ENCODE measurements at regions not wholly inside any gene's neighbourhood (a gene's known extent, or its start where the extent isn't known, plus 50 kb on each side); places are given as distances from the start of the nearest gene placed in this dataset.

GRCh38 chr2:122481244-122481622, 725.8 kb downstream of the TSN start:
- Mint-ChIP-seq H3K4me3 (no peak overlapping the region), H3K27ac (no peak overlapping the region), H3K4me1 (no peaks in the 10 kb centered on the region), H3K36me3 (no peaks in the 10 kb centered on the region), H3K9me3 (peaks cover 4% of the 10 kb centered on the region), H3K27me3 (no peaks in the 10 kb centered on the region)

GRCh38 chr2:122481717-122482116, 726.3 kb downstream of the TSN start:
- Mint-ChIP-seq H3K4me3 (no peak overlapping the region), H3K4me1 (no peaks in the 10 kb centered on the region), H3K27ac (no peak overlapping the region), H3K27me3 (no peaks in the 10 kb centered on the region), H3K36me3 (no peaks in the 10 kb centered on the region), H3K9me3 (peaks cover 4% of the 10 kb centered on the region)

- H3K9me3 Mint-ChIP-seq, result peaks cover 5% of the 10 kb centered on the region
- H3K4me1 Mint-ChIP-seq, result no peaks in the 10 kb centered on the region
- no peak overlapping the region for H3K27ac Mint-ChIP-seq
- H3K36me3 Mint-ChIP-seq, result no peaks in the 10 kb centered on the region
- H3K27me3 Mint-ChIP-seq, result peaks cover 3% of the 10 kb centered on the region
- H3K4me3 Mint-ChIP-seq, result no peak overlapping the region
Observed at GRCh38 chr2:122486086-122486485, 730.6 kb downstream of the TSN start.

GRCh38 chr2:122486705-122487415, 731.4 kb downstream of the TSN start:
- Mint-ChIP-seq H3K36me3 (no peaks in the 10 kb centered on the region), H3K27me3 (peaks cover 3% of the 10 kb centered on the region)

GRCh38 chr2:122491011-122491410, 735.6 kb downstream of the TSN start:
- Mint-ChIP-seq H3K4me1 (no peaks in the 10 kb centered on the region), H3K4me3 (no peak overlapping the region), H3K9me3 (peaks cover 30% of the 10 kb centered on the region), H3K27ac (no peak overlapping the region), H3K36me3 (no peaks in the 10 kb centered on the region), H3K27me3 (peaks cover 3% of the 10 kb centered on the region)

More at GRCh38 chr2:122486705-122487415, 731.4 kb downstream of the TSN start:
- Mint-ChIP-seq H3K4me1 (no peaks in the 10 kb centered on the region), H3K27ac (no peak overlapping the region), H3K4me3 (no peak overlapping the region), H3K9me3 (peaks cover 5% of the 10 kb centered on the region)

- Mint-ChIP-seq H3K9me3 (peaks cover 11% of the 10 kb centered on the region), H3K27me3 (peaks cover 1% of the 10 kb centered on the region), H3K4me1 (no peaks in the 10 kb centered on the region), H3K4me3 (no peak overlapping the region), H3K27ac (no peak overlapping the region), H3K36me3 (no peaks in the 10 kb centered on the region)
Observed at GRCh38 chr2:122500316-122501105, 745.1 kb downstream of the TSN start.

- H3K27ac Mint-ChIP-seq, result no peak overlapping the region
- no peak overlapping the region for H3K4me3 Mint-ChIP-seq
Observed at GRCh38 chr2:122506620-122507019, 751.2 kb downstream of the TSN start.

GRCh38 chr2:122507261-122507660, 751.8 kb downstream of the TSN start:
- no peaks in the 10 kb centered on the region for H3K27me3 Mint-ChIP-seq
- no peaks in the 10 kb centered on the region for H3K36me3 Mint-ChIP-seq
- no peaks in the 10 kb centered on the region for H3K4me1 Mint-ChIP-seq
- no peaks in the 10 kb centered on the region for H3K9me3 Mint-ChIP-seq
- no peak overlapping the region for H3K27ac Mint-ChIP-seq
- H3K4me3 Mint-ChIP-seq, result no peak overlapping the region

More at GRCh38 chr2:122506620-122507019, 751.2 kb downstream of the TSN start:
- Mint-ChIP-seq H3K9me3 (no peaks in the 10 kb centered on the region), H3K36me3 (no peaks in the 10 kb centered on the region), H3K27me3 (peaks cover 1% of the 10 kb centered on the region), H3K4me1 (no peaks in the 10 kb centered on the region)

- H3K4me3 Mint-ChIP-seq, result no peak overlapping the region
- no peaks in the 10 kb centered on the region for H3K9me3 Mint-ChIP-seq
- no peaks in the 10 kb centered on the region for H3K4me1 Mint-ChIP-seq
- H3K27ac Mint-ChIP-seq, result no peak overlapping the region
- peaks cover 1% of the 10 kb centered on the region for H3K36me3 Mint-ChIP-seq
- H3K27me3 Mint-ChIP-seq, result no peaks in the 10 kb centered on the region
Observed at GRCh38 chr2:122512091-122512490, 756.6 kb downstream of the TSN start.

- H3K9me3 Mint-ChIP-seq, result no peaks in the 10 kb centered on the region
- no peaks in the 10 kb centered on the region for H3K4me1 Mint-ChIP-seq
- H3K4me3 Mint-ChIP-seq, result no peak overlapping the region
- H3K36me3 Mint-ChIP-seq, result peaks cover 1% of the 10 kb centered on the region
- H3K27ac Mint-ChIP-seq, result no peak overlapping the region
- no peaks in the 10 kb centered on the region for H3K27me3 Mint-ChIP-seq
Observed at GRCh38 chr2:122514451-122514996, 759.1 kb downstream of the TSN start.

GRCh38 chr2:122515731-122516290, 760.4 kb downstream of the TSN start:
- H3K36me3 Mint-ChIP-seq, result peaks cover 1% of the 10 kb centered on the region
- H3K4me1 Mint-ChIP-seq, result no peaks in the 10 kb centered on the region
- H3K9me3 Mint-ChIP-seq, result no peaks in the 10 kb centered on the region
- no peak overlapping the region for H3K4me3 Mint-ChIP-seq
- no peaks in the 10 kb centered on the region for H3K27me3 Mint-ChIP-seq
- H3K27ac Mint-ChIP-seq, result no peak overlapping the region

GRCh38 chr2:122516775-122517174, 761.3 kb downstream of the TSN start:
- Mint-ChIP-seq H3K4me1 (no peaks in the 10 kb centered on the region), H3K36me3 (peaks cover 1% of the 10 kb centered on the region), H3K9me3 (no peaks in the 10 kb centered on the region), H3K27ac (no peak overlapping the region), H3K27me3 (no peaks in the 10 kb centered on the region), H3K4me3 (no peak overlapping the region)

- Mint-ChIP-seq H3K9me3 (no peaks in the 10 kb centered on the region), H3K4me1 (no peaks in the 10 kb centered on the region), H3K27ac (no peak overlapping the region), H3K27me3 (peaks cover 2% of the 10 kb centered on the region), H3K4me3 (no peak overlapping the region), H3K36me3 (no peaks in the 10 kb centered on the region)
Observed at GRCh38 chr2:122519366-122519765, 763.9 kb downstream of the TSN start.

GRCh38 chr2:122519821-122520611, 764.6 kb downstream of the TSN start:
- no peaks in the 10 kb centered on the region for H3K36me3 Mint-ChIP-seq
- H3K27ac Mint-ChIP-seq, result no peak overlapping the region
- H3K4me3 Mint-ChIP-seq, result no peak overlapping the region
- no peaks in the 10 kb centered on the region for H3K4me1 Mint-ChIP-seq
- H3K9me3 Mint-ChIP-seq, result no peaks in the 10 kb centered on the region
- H3K27me3 Mint-ChIP-seq, result peaks cover 2% of the 10 kb centered on the region

- Mint-ChIP-seq H3K27ac (no peak overlapping the region), H3K27me3 (peaks cover 2% of the 10 kb centered on the region), H3K36me3 (no peaks in the 10 kb centered on the region), H3K9me3 (peaks cover 7% of the 10 kb centered on the region), H3K4me1 (no peaks in the 10 kb centered on the region), H3K4me3 (no peak overlapping the region)
Observed at GRCh38 chr2:122523143-122523542, 767.7 kb downstream of the TSN start.
